H1 (cell line): ENCODE measurements at regions not wholly inside any gene's neighbourhood (a gene's known extent, or its start where the extent isn't known, plus 50 kb on each side); places are given as distances from the start of the nearest gene placed in this dataset.

Experiments used
- SAP30 ChIP-seq: fragments of 300-600 bp; sonication (generic); IDR thresholded peaks from 2 replicates; pipeline ENCODE4 v1.7.1; 2012; ENCODE audit warnings: low read length, moderate library complexity, mild to moderate bottlenecking, inconsistent platforms; ENCODE audit not compliant: insufficient read depth, insufficient replicate concordance
- TCF12 ChIP-seq: IDR thresholded peaks from 2 replicates; pipeline ENCODE4 v1.6.1; 2011; ENCODE audit warnings: low read depth, mild to moderate bottlenecking, low read length

DNA sequence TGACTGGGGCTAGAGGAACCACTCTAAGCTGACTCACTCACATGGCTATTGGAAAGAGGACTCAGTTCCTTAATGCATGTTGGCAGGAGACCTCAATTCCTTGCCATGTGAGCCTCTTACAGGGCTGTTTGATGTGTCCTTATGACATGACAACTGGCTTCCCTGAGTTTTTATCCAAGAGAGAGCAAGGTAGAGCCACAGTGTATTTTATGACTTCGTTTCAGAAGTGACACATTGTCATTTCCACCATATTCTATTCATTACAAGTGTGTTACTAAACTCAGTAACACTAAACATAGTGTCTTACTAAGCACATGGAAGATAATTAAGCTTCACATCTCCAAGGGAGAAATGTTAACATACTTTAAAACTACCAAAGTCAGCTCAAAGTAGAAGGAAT is 98.2 kb downstream of the ZNF777 start (continued):
- no peak for TF ChIP-seq SAP30
- TF ChIP-seq TCF12 = no peak
